ENCODE measurements at regions not wholly inside any gene's neighbourhood (a gene's known extent, or its start where the extent isn't known, plus 50 kb on each side); places are given as distances from the start of the nearest gene placed in this dataset.
"Not testable (repeated sequence)": the region's sequence is repeated elsewhere in the genome, so short reads cannot be mapped to it uniquely, and the experiment has no call there.

DNA sequence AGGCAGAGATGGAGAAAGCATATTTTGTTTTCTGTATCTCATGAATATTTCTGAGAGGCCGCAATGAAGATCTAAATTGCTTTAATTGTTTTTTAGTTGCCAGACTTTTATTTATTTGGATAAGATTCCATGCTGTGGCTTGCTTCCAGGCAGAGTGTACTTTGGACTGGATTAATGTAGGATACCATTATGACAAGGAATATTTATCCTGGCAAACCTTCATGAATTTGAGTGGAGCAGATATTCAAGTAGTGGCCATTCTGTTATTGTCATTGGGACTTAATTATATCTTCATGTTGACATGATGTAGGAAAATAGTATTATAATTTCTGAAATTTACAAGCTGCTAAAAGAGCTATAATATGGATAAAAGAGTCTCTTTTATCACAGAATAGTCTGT is 182.9 kb downstream of the C4orf33 start:
- no peaks in the 10 kb centered on the region for H3K27me3 Mint-ChIP-seq (ENCODE audit: insufficient read depth)
- no peak for DNase-seq (ENCODE audit: low spot score)
- no peak overlapping the region for H3K4me3 Mint-ChIP-seq
- intact Hi-C loops (cut with micrococcal nuclease): no loop called here
- H3K4me1 Mint-ChIP-seq (ENCODE audit: low read depth): no peaks in the 10 kb centered on the region
- H3K27ac Mint-ChIP-seq: no peak overlapping the region
- H3K9me3 Mint-ChIP-seq: no peaks in the 10 kb centered on the region
- no peaks in the 10 kb centered on the region for H3K36me3 Mint-ChIP-seq (ENCODE audit: low read depth)

DNA sequence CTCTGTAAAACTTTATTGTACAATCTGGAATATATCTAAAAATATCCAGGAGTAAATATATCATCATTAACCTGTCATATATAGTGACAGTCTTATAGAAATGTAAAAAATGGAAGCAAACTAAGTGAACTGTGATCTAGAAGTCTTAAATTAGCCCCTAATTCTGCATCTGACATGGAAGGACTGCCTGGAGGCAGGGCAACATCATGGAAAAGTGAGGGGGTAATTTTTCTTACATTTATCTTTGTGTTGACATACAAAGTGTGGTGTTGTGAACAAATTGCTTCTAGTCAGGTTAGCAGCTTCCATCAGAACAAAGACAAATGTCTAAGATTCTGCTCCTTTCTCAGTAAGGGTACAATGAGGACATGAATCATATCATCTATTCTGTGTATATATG is 186.3 kb downstream of the C4orf33 start:
- no peaks in the 10 kb centered on the region for H3K9me3 Mint-ChIP-seq
- H3K27me3 Mint-ChIP-seq (ENCODE audit: insufficient read depth): no peaks in the 10 kb centered on the region
- intact Hi-C loops (cut with micrococcal nuclease): no loop called here
- DNase-seq (ENCODE audit: low spot score): no peak
- no peak overlapping the region for H3K27ac Mint-ChIP-seq
- H3K4me3 Mint-ChIP-seq: no peak overlapping the region
- no peaks in the 10 kb centered on the region for H3K36me3 Mint-ChIP-seq (ENCODE audit: low read depth)
- no peaks in the 10 kb centered on the region for H3K4me1 Mint-ChIP-seq (ENCODE audit: low read depth)

DNA sequence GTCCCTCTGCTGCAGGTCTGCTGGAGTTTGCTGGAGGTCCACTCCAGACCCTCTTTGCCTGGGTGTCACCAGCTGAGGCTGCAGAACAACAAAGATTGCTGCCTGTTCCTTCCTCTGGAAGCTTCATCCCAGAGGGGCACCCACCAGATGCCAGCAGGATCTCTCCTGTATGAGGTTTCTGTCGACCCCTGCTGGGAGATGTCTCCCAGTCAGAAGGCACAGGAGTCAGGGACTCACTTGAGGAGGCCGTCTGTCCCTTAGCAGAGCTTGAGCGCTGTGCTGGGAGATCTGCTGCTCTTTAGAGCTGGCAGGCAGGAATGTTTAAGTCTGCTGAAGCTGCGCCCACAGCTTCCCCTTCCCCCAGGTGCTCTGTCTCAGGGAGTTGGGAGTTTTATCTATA is 196.2 kb downstream of the C4orf33 start:
- H3K4me1 Mint-ChIP-seq (ENCODE audit: low read depth); H3K9me3 Mint-ChIP-seq; H3K27me3 Mint-ChIP-seq (ENCODE audit: insufficient read depth); H3K36me3 Mint-ChIP-seq (ENCODE audit: low read depth); H3K4me3 Mint-ChIP-seq; intact Hi-C loops (cut with micrococcal nuclease); DNase-seq (ENCODE audit: low spot score); H3K27ac Mint-ChIP-seq: not testable (repeated sequence)

DNA sequence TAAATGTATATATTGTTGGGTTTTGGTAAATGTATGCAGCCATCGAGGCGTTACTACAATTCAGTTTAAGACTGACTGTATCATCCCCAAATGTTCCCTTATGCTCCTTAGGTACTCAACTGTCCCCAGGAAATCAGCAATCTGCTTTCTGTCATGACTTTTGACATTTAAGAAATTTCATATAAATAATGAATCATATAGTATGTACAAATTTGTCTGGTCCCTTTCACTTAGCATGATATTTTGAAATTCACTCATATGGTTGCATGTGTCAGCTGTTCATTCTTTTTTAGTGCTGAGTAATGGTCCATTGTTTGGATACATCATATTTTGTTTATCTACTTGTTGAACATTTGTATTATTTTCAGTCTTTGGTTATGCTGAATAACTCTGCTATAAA is 218.8 kb downstream of the C4orf33 start:
- Mint-ChIP-seq H3K27ac (no peak overlapping the region), H3K4me3 (no peak overlapping the region), H3K4me1 (ENCODE audit: low read depth) (no peaks in the 10 kb centered on the region), H3K27me3 (ENCODE audit: insufficient read depth) (peaks cover 3% of the 10 kb centered on the region), H3K9me3 (no peaks in the 10 kb centered on the region), H3K36me3 (ENCODE audit: low read depth) (no peaks in the 10 kb centered on the region)
- DNase-seq (ENCODE audit: low spot score): no peak
- intact Hi-C loops (cut with micrococcal nuclease): no loop called here

DNA sequence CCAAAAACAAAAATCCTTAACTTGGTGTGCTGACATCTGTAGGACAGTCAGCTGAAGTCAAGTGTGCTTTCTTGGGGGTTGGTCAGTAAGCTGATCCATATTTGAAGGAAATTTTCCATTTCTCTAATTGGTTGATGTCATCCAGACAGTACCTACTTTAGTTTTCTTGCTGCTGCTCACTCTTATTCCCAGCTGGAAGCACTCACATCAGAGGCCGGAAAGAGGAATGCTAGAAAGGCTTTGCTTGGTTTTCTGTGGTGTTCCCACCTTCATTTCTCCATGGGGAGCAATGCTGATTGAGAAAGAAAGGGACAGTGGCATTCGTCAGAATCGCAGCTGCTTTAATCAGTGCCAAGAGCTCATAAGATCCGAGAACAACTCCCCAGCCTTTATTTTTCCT is 227.0 kb downstream of the C4orf33 start:
- DNase-seq (ENCODE audit: low spot score): no peak
- H3K4me3 Mint-ChIP-seq: no peak overlapping the region
- no peaks in the 10 kb centered on the region for H3K4me1 Mint-ChIP-seq (ENCODE audit: low read depth)
- no peak overlapping the region for H3K27ac Mint-ChIP-seq
- H3K9me3 Mint-ChIP-seq: no peaks in the 10 kb centered on the region
- peaks cover 3% of the 10 kb centered on the region for H3K27me3 Mint-ChIP-seq (ENCODE audit: insufficient read depth)
- H3K36me3 Mint-ChIP-seq (ENCODE audit: low read depth): no peaks in the 10 kb centered on the region
- intact Hi-C loops (cut with micrococcal nuclease): no loop called here

DNA sequence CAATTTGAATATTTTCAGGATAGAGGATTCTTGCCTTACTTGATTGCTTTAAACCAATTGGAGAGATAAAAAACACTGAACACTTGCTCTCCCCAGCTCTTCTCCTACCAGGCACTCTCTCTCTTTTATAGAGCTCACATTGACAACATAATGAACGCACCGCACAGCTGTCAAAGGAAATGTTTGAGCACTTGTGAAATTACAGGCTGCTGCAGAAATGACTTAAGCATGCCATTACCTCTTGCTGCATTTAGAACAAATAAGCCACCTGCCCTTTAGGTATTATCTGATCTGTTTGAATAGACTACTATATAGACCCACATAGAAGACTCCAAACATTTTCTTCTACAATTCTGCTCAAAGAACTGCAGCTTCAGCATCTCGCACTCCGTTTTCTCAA is 227.7 kb downstream of the C4orf33 start:
- no peak overlapping the region for H3K27ac Mint-ChIP-seq
- H3K36me3 Mint-ChIP-seq (ENCODE audit: low read depth): no peaks in the 10 kb centered on the region
- no peaks in the 10 kb centered on the region for H3K4me1 Mint-ChIP-seq (ENCODE audit: low read depth)
- no peaks in the 10 kb centered on the region for H3K9me3 Mint-ChIP-seq
- intact Hi-C loops (cut with micrococcal nuclease): no loop called here
- H3K27me3 Mint-ChIP-seq (ENCODE audit: insufficient read depth): peaks cover 3% of the 10 kb centered on the region
- DNase-seq (ENCODE audit: low spot score): no peak
- no peak overlapping the region for H3K4me3 Mint-ChIP-seq

DNA sequence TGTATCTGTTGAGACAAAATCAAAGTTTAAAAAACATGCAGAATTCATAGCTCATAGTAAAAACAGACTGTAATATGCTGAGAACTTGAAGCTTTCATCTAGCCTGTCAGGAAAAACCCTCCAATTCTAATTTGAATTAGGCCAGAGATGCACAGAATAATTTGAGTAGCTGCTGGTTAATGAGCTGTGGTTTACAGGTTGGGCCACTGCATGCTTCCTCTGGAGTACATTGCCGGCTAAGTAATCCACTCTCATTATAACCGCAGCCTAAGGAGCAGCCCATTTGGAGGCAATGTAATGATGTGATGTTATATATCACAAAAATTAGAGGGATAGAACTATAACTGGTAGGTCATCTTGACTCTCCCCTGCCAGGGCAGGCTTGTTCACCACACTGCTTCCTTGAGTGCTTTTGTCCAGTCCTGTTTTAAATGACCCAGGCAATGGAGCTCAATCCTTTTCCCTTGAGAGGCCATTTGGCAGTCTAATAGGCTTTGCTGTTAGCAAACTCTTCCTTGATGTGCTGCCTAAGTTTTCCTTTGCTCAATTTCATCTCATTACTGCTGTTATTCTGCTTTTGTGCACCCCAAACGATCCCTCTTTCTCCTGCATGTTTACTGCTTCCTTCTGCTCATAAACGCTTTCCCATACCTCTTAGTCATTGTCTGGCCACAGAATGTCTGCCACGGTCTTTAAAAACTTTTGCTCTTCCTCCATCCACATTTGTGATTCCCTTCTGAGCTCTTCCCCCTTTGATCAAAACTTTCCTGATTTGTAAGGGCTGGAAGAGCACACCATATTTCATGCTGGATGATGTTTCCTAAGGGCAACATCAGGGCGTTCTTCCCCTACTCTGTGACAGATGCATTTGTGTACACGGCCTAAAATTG is 230.9 kb downstream of the C4orf33 start:
- no peaks in the 10 kb centered on the region for H3K4me1 Mint-ChIP-seq (ENCODE audit: low read depth)
- no peak overlapping the region for H3K27ac Mint-ChIP-seq
- no peaks in the 10 kb centered on the region for H3K36me3 Mint-ChIP-seq (ENCODE audit: low read depth)
- peaks cover 3% of the 10 kb centered on the region for H3K9me3 Mint-ChIP-seq
- no peaks in the 10 kb centered on the region for H3K27me3 Mint-ChIP-seq (ENCODE audit: insufficient read depth)
- no peak for DNase-seq (ENCODE audit: low spot score)
- H3K4me3 Mint-ChIP-seq: no peak overlapping the region
- intact Hi-C loops (cut with micrococcal nuclease): no loop called here

DNA sequence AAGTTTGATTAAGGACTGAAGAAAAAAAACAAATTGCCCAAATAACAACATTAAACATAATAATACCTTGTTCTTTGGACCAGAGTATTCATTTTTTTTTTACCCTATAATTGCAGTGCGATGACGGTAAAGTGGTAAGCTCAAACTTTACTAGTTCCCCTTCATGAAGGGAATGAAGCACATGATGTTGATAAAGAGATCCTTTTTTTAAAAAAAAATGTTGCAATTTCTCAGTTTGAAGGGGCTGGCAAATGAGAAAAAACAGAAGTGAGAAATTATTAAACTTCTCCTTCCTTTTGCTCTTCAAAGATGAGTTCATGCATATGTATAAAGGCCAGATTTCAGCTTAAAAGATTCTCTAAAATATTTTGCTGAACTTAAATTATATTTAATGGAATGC is 231.7 kb downstream of the C4orf33 start:
- peaks cover 3% of the 10 kb centered on the region for H3K9me3 Mint-ChIP-seq
- no peaks in the 10 kb centered on the region for H3K27me3 Mint-ChIP-seq (ENCODE audit: insufficient read depth)
- H3K4me3 Mint-ChIP-seq: no peak overlapping the region
- H3K4me1 Mint-ChIP-seq (ENCODE audit: low read depth): no peaks in the 10 kb centered on the region
- H3K27ac Mint-ChIP-seq: no peak overlapping the region
- H3K36me3 Mint-ChIP-seq (ENCODE audit: low read depth): no peaks in the 10 kb centered on the region
- intact Hi-C loops (cut with micrococcal nuclease): no loop called here
- no peak for DNase-seq (ENCODE audit: low spot score)

DNA sequence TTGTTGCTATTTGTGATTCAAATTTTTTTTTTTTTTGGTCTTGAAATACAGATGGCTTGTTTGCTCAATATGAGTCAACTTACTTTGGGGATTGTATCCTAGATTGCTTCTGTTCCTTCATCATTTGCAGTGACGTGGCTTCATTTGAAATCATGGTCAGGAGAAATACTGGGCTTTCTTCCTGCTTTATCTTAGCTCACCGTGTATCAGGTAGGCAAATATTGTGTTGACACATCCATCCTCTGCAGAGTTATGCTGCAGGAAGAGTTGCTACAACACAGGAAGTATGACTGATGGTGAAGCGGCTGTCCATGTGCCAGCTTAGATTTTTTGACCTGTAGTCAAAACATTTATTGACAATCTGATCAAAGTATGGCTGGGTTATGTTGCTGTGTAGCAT is 232.2 kb downstream of the C4orf33 start:
- no peaks in the 10 kb centered on the region for H3K4me1 Mint-ChIP-seq (ENCODE audit: low read depth)
- H3K27me3 Mint-ChIP-seq (ENCODE audit: insufficient read depth): no peaks in the 10 kb centered on the region
- peaks cover 3% of the 10 kb centered on the region for H3K9me3 Mint-ChIP-seq
- no peak overlapping the region for H3K4me3 Mint-ChIP-seq
- H3K36me3 Mint-ChIP-seq (ENCODE audit: low read depth): no peaks in the 10 kb centered on the region
- intact Hi-C loops (cut with micrococcal nuclease): no loop called here
- no peak overlapping the region for H3K27ac Mint-ChIP-seq
- no peak for DNase-seq (ENCODE audit: low spot score)

DNA sequence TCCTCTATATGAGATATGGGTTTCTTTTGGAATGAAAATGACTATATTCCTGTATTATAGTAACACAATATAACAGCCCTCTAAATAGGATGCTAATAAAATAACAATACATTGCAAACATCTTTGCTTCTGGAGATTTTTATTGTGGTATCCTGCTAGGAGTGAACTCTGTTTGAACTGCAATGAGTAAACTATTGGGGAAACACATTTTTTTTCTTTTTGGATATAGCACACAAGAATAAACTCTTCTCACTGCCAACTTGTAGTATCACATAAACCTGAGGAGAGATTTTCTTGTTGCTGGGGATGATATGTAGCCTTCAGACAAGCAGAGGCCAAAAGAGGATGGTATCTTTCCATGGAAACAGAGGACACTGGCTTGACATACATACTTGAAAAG is 238.2 kb downstream of the C4orf33 start:
- H3K4me1 Mint-ChIP-seq (ENCODE audit: low read depth): no peaks in the 10 kb centered on the region
- H3K9me3 Mint-ChIP-seq: peaks cover 3% of the 10 kb centered on the region
- DNase-seq (ENCODE audit: low spot score): no peak
- H3K27me3 Mint-ChIP-seq (ENCODE audit: insufficient read depth): no peaks in the 10 kb centered on the region
- intact Hi-C loops (cut with micrococcal nuclease): no loop called here
- no peaks in the 10 kb centered on the region for H3K36me3 Mint-ChIP-seq (ENCODE audit: low read depth)
- no peak overlapping the region for H3K27ac Mint-ChIP-seq
- no peak overlapping the region for H3K4me3 Mint-ChIP-seq

DNA sequence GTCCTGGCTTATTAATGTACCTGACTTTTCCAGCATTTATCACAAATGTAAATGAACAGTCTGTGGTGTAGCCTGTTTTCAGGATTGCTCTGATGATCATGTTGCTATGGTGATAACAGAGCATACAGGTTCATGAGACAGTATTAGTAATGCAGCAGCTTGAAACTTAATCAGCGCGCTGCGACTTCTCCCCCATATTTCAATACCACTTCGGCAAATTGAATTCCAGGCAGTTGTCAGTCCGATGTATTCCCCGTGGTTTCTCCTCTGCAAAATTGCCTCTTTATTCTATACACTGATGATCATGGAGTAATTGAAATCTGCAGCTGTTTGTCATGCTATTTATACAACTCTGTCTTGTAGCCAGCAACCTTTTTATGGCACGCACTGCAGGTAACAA is 239.3 kb downstream of the C4orf33 start:
- Mint-ChIP-seq H3K9me3 (no peaks in the 10 kb centered on the region), H3K27me3 (ENCODE audit: insufficient read depth) (no peaks in the 10 kb centered on the region), H3K36me3 (ENCODE audit: low read depth) (no peaks in the 10 kb centered on the region), H3K27ac (no peak overlapping the region), H3K4me3 (no peak overlapping the region), H3K4me1 (ENCODE audit: low read depth) (no peaks in the 10 kb centered on the region)
- intact Hi-C loops (cut with micrococcal nuclease): no loop called here
- DNase-seq (ENCODE audit: low spot score): no peak

DNA sequence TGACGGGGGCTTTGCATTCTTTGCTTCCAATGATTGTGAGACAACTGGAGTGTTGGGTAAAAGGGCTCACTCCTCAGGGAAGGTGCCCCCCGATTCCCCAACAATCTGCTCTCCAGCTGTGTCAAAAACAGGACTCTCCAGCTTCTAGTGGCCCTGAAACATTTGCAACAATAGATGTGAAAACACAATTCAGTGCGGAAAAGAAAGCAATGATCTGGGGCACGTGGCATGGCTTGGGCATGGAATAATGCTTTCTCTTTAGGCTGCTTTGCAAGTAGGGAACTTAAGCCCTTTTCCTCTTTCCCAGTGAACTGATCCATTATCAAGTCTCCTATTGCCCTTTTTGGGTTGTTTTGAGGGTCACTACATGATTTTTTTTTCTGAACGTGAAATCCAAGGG is 239.9 kb downstream of the C4orf33 start:
- intact Hi-C loops (cut with micrococcal nuclease): no loop called here
- no peak overlapping the region for H3K27ac Mint-ChIP-seq
- no peak for DNase-seq (ENCODE audit: low spot score)
- H3K27me3 Mint-ChIP-seq (ENCODE audit: insufficient read depth): no peaks in the 10 kb centered on the region
- no peaks in the 10 kb centered on the region for H3K36me3 Mint-ChIP-seq (ENCODE audit: low read depth)
- no peak overlapping the region for H3K4me3 Mint-ChIP-seq
- H3K4me1 Mint-ChIP-seq (ENCODE audit: low read depth): no peaks in the 10 kb centered on the region
- no peaks in the 10 kb centered on the region for H3K9me3 Mint-ChIP-seq

DNA sequence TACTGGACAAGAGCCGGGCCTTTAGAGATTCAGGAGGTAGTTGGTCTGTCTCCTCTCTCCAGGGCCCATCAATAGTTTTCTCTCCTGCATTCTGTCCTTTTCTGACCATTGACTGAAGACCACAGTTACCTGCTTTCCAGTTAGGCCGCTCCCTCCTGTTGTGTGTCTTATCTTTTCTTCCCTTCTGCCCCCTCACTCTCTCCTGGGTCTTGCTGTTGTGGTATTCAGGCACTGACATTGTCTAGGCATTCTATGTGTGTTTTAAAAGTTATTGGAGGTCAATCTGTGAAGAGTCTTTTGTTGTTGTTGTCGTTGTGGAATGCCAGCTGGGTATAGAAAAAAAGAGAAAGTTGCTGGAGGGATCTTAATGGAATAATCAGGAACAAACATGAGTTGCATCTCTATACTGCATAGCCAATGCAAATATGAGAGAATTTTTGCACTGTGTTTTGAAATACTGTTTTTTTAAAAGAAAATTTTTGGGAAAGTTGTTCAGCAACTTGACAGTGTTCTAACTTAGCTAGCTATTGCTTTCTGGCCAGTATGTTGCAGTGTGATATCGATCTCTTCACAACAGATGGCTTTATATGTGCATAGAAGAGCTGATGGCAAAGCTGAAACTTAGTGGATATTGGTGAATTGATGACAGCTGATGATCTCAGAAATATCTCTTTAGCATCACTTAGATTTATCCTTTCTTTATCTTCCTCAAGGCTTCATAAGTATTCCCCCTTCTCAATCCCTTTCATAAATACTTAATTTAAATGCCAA is 240.7 kb downstream of the C4orf33 start:
- Mint-ChIP-seq H3K36me3 (ENCODE audit: low read depth) (no peaks in the 10 kb centered on the region), H3K4me1 (ENCODE audit: low read depth) (no peaks in the 10 kb centered on the region), H3K4me3 (no peak overlapping the region), H3K27ac (no peak overlapping the region), H3K27me3 (ENCODE audit: insufficient read depth) (no peaks in the 10 kb centered on the region), H3K9me3 (no peaks in the 10 kb centered on the region)
- no peak for DNase-seq (ENCODE audit: low spot score)
- intact Hi-C loops (cut with micrococcal nuclease): no loop called here

Data from activated T-helper 1 cell treated with anti-CD3 and anti-CD28 coated beads, Interleukin-12 subunit alpha, Interleukin-12 subunit beta, Interleukin-2, Interleukin-4 antibody, amounts not matched to agents 30 ng/mL and 10 ng/mL and 1 ng/mL, durations not matched to agents 14 hours and 24 hours and 36 hours (primary cell).